NT2/D1 (cell line): ENCODE measurements at regions not wholly inside any gene's neighbourhood (a gene's known extent, or its start where the extent isn't known, plus 50 kb on each side); places are given as distances from the start of the nearest gene placed in this dataset.

Source experiments
- SUZ12 ChIP-seq: IDR thresholded peaks from 2 replicates; pipeline ENCODE4 v1.6.1; 2011; ENCODE audit not compliant: insufficient read length, insufficient read depth; ENCODE audit errors: extremely low read depth
- YY1 ChIP-seq: IDR thresholded peaks from 2 replicates; pipeline ENCODE4 v1.6.1; 2011; ENCODE audit not compliant: insufficient read length, insufficient read depth

- TF ChIP-seq YY1 (no peak), SUZ12 (no peak)
Observed at GRCh38 chr5:4766101-4766500, 374.0 kb upstream of the ADAMTS16 start.
